GM23338 (cell line): ENCODE measurements at regions not wholly inside any gene's neighbourhood (a gene's known extent, or its start where the extent isn't known, plus 50 kb on each side); places are given as distances from the start of the nearest gene placed in this dataset.
"Not testable (repeated sequence)": the region's sequence is repeated elsewhere in the genome, so short reads cannot be mapped to it uniquely, and the experiment has no call there.

ENCODE experiments used
- CTCF ChIP-seq, 2 experiments: fragments of 200-600 bp in 1 of 2; sonication (generic) in 1 of 2; conservative IDR thresholded peaks; 2 replicates each; pipeline versions ENCODE4 v1.5.1 to v1.6.1; 2016 to 2017; ENCODE audit warnings: antibody characterized with exemption in 2 of 2, low read depth in 2 of 2, mild to moderate bottlenecking in 2 of 2, moderate library complexity in 1 of 2
- EZH2 ChIP-seq: fragments of 200-600 bp; sonication (generic); IDR thresholded peaks from one replicate; pipeline ENCODE4 v1.8.0; 2017; ENCODE audit warnings: antibody characterized with exemption, mild to moderate bottlenecking, low read depth; ENCODE audit not compliant: unreplicated experiment
- JUNB ChIP-seq: IDR thresholded peaks from one replicate; pipeline ENCODE4 v1.6.1; 2016; ENCODE audit warnings: antibody characterized with exemption; ENCODE audit not compliant: unreplicated experiment
- POLR2AphosphoS5 ChIP-seq: IDR thresholded peaks from 2 replicates; pipeline ENCODE4 v1.6.1; 2016; ENCODE audit warnings: antibody characterized with exemption, low read depth
- REST ChIP-seq: IDR thresholded peaks from one replicate; pipeline ENCODE4 v1.6.1; 2018; ENCODE audit warnings: antibody characterized with exemption; ENCODE audit not compliant: unreplicated experiment

DNA sequence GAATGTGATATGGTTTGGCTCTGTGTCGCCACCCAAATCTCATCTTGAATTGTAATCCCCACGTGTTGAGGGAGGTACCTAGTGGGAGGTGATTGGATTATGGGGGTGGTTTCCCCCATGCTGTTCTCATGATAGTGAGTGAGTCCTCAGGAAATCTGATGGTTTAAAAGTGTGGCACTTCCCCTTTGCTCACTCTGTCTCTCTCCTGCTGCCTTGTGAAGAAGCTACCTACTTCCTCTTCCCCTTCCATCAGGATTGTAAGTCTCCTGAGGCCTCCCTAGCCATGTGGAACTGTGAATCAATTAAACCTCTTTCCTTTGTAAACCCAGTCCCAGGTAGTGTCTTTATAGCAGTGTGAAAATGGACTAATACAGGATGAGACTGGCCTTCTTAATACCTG, 73.2 kb upstream of the MRPS22 start:
- not testable (repeated sequence) for TF ChIP-seq REST; JUNB; POLR2AphosphoS5; CTCF (conservative IDR thresholded peaks at IDR 0.05; ENCODE audit: low read depth in 2 of 2); EZH2
